ENCODE measurements at regions not wholly inside any gene's neighbourhood (a gene's known extent, or its start where the extent isn't known, plus 50 kb on each side); places are given as distances from the start of the nearest gene placed in this dataset.

- Histone ChIP-seq H3K4me1 (no peaks in the 10 kb centered on the region), H3K27ac (no peak overlapping the region), H3K9me3 (no peaks in the 10 kb centered on the region), H3K4me3 (no peak overlapping the region), H3K36me3 (no peaks in the 10 kb centered on the region), H3K27me3 (no peaks in the 10 kb centered on the region)
- intact Hi-C loops (cut with DNase I; ENCODE audit: low total_unique reads), result no loop called here
- DNase-seq, result no peak
- TF ChIP-seq POLR2A (IDR thresholded peaks at IDR 0.05) (no peak), CTCF (IDR thresholded peaks at IDR 0.05) (no peak)
Measured at GRCh38 chr20:60877071-60877857, 374.8 kb upstream of the CDH4 start.

GRCh38 chr20:60882836-60883235, 369.2 kb upstream of the CDH4 start:
- DNase-seq, result no peak
- Histone ChIP-seq H3K36me3 (no peaks in the 10 kb centered on the region), H3K4me1 (no peaks in the 10 kb centered on the region), H3K4me3 (no peak overlapping the region), H3K27ac (no peak overlapping the region), H3K9me3 (no peaks in the 10 kb centered on the region), H3K27me3 (no peaks in the 10 kb centered on the region)
- no peak for TF ChIP-seq POLR2A (IDR thresholded peaks at IDR 0.05)
- TF ChIP-seq CTCF (IDR thresholded peaks at IDR 0.05), result no peak
- intact Hi-C loops (cut with DNase I; ENCODE audit: low total_unique reads), result no loop called here

- Histone ChIP-seq H3K36me3 (no peaks in the 10 kb centered on the region), H3K9me3 (no peaks in the 10 kb centered on the region), H3K27ac (no peak overlapping the region), H3K27me3 (no peaks in the 10 kb centered on the region), H3K4me3 (no peak overlapping the region), H3K4me1 (no peaks in the 10 kb centered on the region)
- intact Hi-C loops (cut with DNase I; ENCODE audit: low total_unique reads), result no loop called here
- TF ChIP-seq POLR2A (IDR thresholded peaks at IDR 0.05), result no peak
- no peak for TF ChIP-seq CTCF (IDR thresholded peaks at IDR 0.05)
- no peak for DNase-seq
Measured at GRCh38 chr20:60883496-60883895, 368.6 kb upstream of the CDH4 start.

DNA sequence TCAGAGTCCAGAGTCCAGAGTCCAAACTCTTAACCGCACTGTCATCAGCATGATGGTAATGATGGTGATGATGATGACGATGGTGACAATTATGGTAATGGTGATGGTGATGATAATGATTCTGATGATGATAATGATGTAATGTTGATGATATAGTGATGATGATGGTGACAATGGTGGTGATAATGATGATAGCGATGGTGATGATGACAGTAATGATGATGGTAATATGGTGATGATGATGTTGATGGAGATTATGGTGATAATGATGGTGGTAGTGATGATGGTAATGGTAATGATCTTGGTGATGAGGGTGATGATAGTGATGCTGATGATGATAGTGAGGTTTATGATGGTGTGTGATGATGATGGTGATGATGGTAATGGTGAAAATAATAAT, 367.8 kb upstream of the CDH4 start:
- Histone ChIP-seq H3K27me3 (no peaks in the 10 kb centered on the region), H3K4me3 (no peak overlapping the region), H3K4me1 (no peaks in the 10 kb centered on the region), H3K36me3 (no peaks in the 10 kb centered on the region), H3K27ac (no peak overlapping the region), H3K9me3 (no peaks in the 10 kb centered on the region)
- no peak for TF ChIP-seq CTCF (IDR thresholded peaks at IDR 0.05)
- TF ChIP-seq POLR2A (IDR thresholded peaks at IDR 0.05), result no peak
- DNase-seq, result no peak
- intact Hi-C loops (cut with DNase I; ENCODE audit: low total_unique reads), result no loop called here

GRCh38 chr20:60888771-60889170, 363.3 kb upstream of the CDH4 start:
- no peaks in the 10 kb centered on the region for H3K36me3 ChIP-seq
- DNase-seq, result no peak
- no peak overlapping the region for H3K27ac ChIP-seq
- TF ChIP-seq POLR2A (IDR thresholded peaks at IDR 0.05) (no peak), CTCF (IDR thresholded peaks at IDR 0.05) (no peak)
- H3K4me1 ChIP-seq, result no peaks in the 10 kb centered on the region
- no peaks in the 10 kb centered on the region for H3K9me3 ChIP-seq
- intact Hi-C loops (cut with DNase I; ENCODE audit: low total_unique reads), result no loop called here
- H3K27me3 ChIP-seq, result no peaks in the 10 kb centered on the region
- H3K4me3 ChIP-seq, result no peak overlapping the region

Measured in uterus (tissue), 3 donors.